H1 (cell line): ENCODE measurements at regions not wholly inside any gene's neighbourhood (a gene's known extent, or its start where the extent isn't known, plus 50 kb on each side); places are given as distances from the start of the nearest gene placed in this dataset.
"Not testable (repeated sequence)": the region's sequence is repeated elsewhere in the genome, so short reads cannot be mapped to it uniquely, and the experiment has no call there.

ENCODE experiments used
- CTCF ChIA-PET: fragments of 300-600 bp; sonication (Branson Sonifier 250); formaldehyde crosslinking; loops from one replicate; lab custom pipeline; 2021; ENCODE audit not compliant: partially characterized antibody; lab: Charles Lee
- POLR2A ChIA-PET: fragments of 300-600 bp; sonication (Branson Sonifier 250); formaldehyde crosslinking; loops from one replicate; lab custom pipeline; 2021; ENCODE audit warnings: inconsistent platforms; ENCODE audit not compliant: partially characterized antibody; lab: Charles Lee
- DNase-seq, 2 experiments: peaks; one replicate each; pipeline versions ENCODE4 v3.0.0 to v3.0.0-alpha.2; 2010 to 2022; ENCODE audit warnings: low spot score in 2 of 2, low read depth in 1 of 2, mixed read lengths in 1 of 2
- FAIRE-seq: peaks from 2 replicates; lab custom pipeline; 2011; peaks lifted over from hg19 to GRCh38; lab: Jason Lieb, UNC
- H2AFZ ChIP-seq: 2 replicates; pipeline ENCODE4 v1.8.1; 2012; ENCODE audit warnings: low read length, inconsistent platforms
- H2AK5ac ChIP-seq: 2 replicates; pipeline ENCODE4 v1.6.1; 2013; ENCODE audit warnings: low read depth, low read length
- H2BK120ac ChIP-seq: replicated peaks from 2 replicates; pipeline ENCODE3; 2013; ENCODE audit warnings: low read depth, low read length, inconsistent platforms
- H2BK12ac ChIP-seq: 2 replicates; pipeline ENCODE4 v1.6.1; 2013; ENCODE audit warnings: low read depth, low read length
- H2BK15ac ChIP-seq: 2 replicates; pipeline ENCODE4 v1.6.1; 2013; ENCODE audit warnings: low read length
- H2BK20ac ChIP-seq: 2 replicates; pipeline ENCODE4 v1.6.1; 2013; ENCODE audit warnings: low read length
- H2BK5ac ChIP-seq: 2 replicates; pipeline ENCODE4 v1.6.1; 2013; ENCODE audit warnings: low read depth, low read length
- H3K14ac ChIP-seq: 2 replicates; pipeline ENCODE4 v1.6.1; 2013; ENCODE audit warnings: inconsistent platforms; ENCODE audit not compliant: insufficient read length
- H3K18ac ChIP-seq: 2 replicates; pipeline ENCODE4 v1.6.1; 2013; ENCODE audit warnings: low read length; ENCODE audit errors: extremely low read depth
- H3K23ac ChIP-seq: 2 replicates; pipeline ENCODE4 v1.6.1; 2013; ENCODE audit warnings: inconsistent platforms; ENCODE audit not compliant: insufficient read length
- H3K23me2 ChIP-seq: 2 replicates; pipeline ENCODE4 v1.6.1; 2013; ENCODE audit warnings: low read depth, low read length
- H3K27ac ChIP-seq: 2 replicates; pipeline ENCODE4 v1.6.1; 2011; ENCODE audit warnings: low read depth, low read length, inconsistent platforms
- H3K27me3 ChIP-seq, 4 experiments: replicated peaks in 1 of 4; 1 replicate in 1 of 4; 2 replicates in 3 of 4; pipeline versions ENCODE4 v1.6.1 to v1.8.1; 2011 to 2013; ENCODE audit warnings: low read length in 3 of 4, mild to moderate bottlenecking in 3 of 4, inconsistent platforms in 2 of 4, mixed read lengths in 2 of 4, moderate library complexity in 1 of 4; ENCODE audit not compliant: control insufficient read depth in 3 of 4, insufficient read depth in 3 of 4; ENCODE audit errors: extremely low read depth in 1 of 4
- H3K36me3 ChIP-seq, 4 experiments: 2 replicates each; pipeline versions ENCODE4 v1.6.1 to v1.8.1; 2011 to 2013; ENCODE audit warnings: mild to moderate bottlenecking in 4 of 4, low read length in 3 of 4, moderate library complexity in 2 of 4, control low read depth in 1 of 4, inconsistent platforms in 1 of 4; ENCODE audit not compliant: insufficient read depth in 4 of 4, control insufficient read depth in 2 of 4
- H3K4ac ChIP-seq: replicated peaks from 2 replicates; pipeline ENCODE3; 2013; ENCODE audit warnings: low read length, low read depth, mixed read lengths, inconsistent platforms; ENCODE audit not compliant: insufficient read length
- H3K4me1 ChIP-seq, 4 experiments: replicated peaks in 1 of 4; 1 replicate in 1 of 4; 2 replicates in 3 of 4; pipeline versions ENCODE4 v1.6.1 to v1.8.1; 2011 to 2013; ENCODE audit warnings: low read length in 3 of 4, inconsistent platforms in 2 of 4, mixed read lengths in 1 of 4; ENCODE audit not compliant: insufficient read depth in 4 of 4, control insufficient read depth in 3 of 4
- H3K4me2 ChIP-seq, 2 experiments: 2 replicates each; pipeline versions ENCODE4 v1.6.1 to v1.8.1; 2011 to 2013; ENCODE audit warnings: low read depth in 2 of 2, low read length in 2 of 2, control low read depth in 1 of 2, inconsistent platforms in 1 of 2, mild to moderate bottlenecking in 1 of 2; ENCODE audit not compliant: insufficient read depth in 1 of 2
- H3K4me3 ChIP-seq, 4 experiments: fragments of 200-600, 300-600 bp in 1 of 4; sonication (generic), shearing (Covaris generic), sonication (Bioruptor Twin) in 1 of 4; 2 replicates each; pipeline versions ENCODE4 v1.5.1 to v1.8.1; 2011 to 2016; ENCODE audit warnings: low read length in 4 of 4, low read depth in 3 of 4, control low read depth in 2 of 4, inconsistent platforms in 2 of 4, mild to moderate bottlenecking in 2 of 4, mixed read lengths in 1 of 4, moderate library complexity in 1 of 4; ENCODE audit not compliant: insufficient read depth in 2 of 4; ENCODE audit errors: extremely low read depth in 1 of 4
- H3K56ac ChIP-seq: replicated peaks from 2 replicates; pipeline ENCODE3; 2013; ENCODE audit warnings: low read depth, mild to moderate bottlenecking, mixed read lengths, low read length, inconsistent platforms; ENCODE audit not compliant: insufficient read length
- H3K79me1 ChIP-seq: 2 replicates; pipeline ENCODE4 v1.6.1; 2013; ENCODE audit warnings: low read depth, low read length, control low read depth
- H3K79me2 ChIP-seq, 2 experiments: 2 replicates each; pipeline versions ENCODE4 v1.6.1 to v1.8.1; 2012 to 2013; ENCODE audit warnings: low read length in 2 of 2, mild to moderate bottlenecking in 2 of 2, inconsistent platforms in 1 of 2; ENCODE audit not compliant: insufficient read depth in 2 of 2, control insufficient read depth in 1 of 2
- H3K9ac ChIP-seq, 4 experiments: replicated peaks in 1 of 4; 1 replicate in 1 of 4; 2 replicates in 3 of 4; pipeline versions ENCODE4 v1.6.1 to v1.8.1; 2011 to 2013; ENCODE audit warnings: low read depth in 3 of 4, low read length in 3 of 4, control low read depth in 2 of 4, mild to moderate bottlenecking in 2 of 4, moderate library complexity in 2 of 4, inconsistent platforms in 1 of 4; ENCODE audit errors: extremely low read depth in 1 of 4
- H3K9me3 ChIP-seq, 2 experiments: 2 replicates each; pipeline versions ENCODE4 v1.6.1 to v1.8.1; 2012 to 2013; ENCODE audit warnings: mild to moderate bottlenecking in 2 of 2, moderate library complexity in 2 of 2, control low read depth in 1 of 2, inconsistent platforms in 1 of 2, low read depth in 1 of 2, low read length in 1 of 2, mixed read lengths in 1 of 2; ENCODE audit not compliant: insufficient read depth in 2 of 2
- H4K20me1 ChIP-seq, 2 experiments: replicated peaks in 1 of 2; 2 replicates each; pipeline versions ENCODE3 to v1.8.1; 2011 to 2013; ENCODE audit warnings: inconsistent platforms in 2 of 2, low read length in 2 of 2, mild to moderate bottlenecking in 1 of 2; ENCODE audit not compliant: insufficient read depth in 2 of 2, control insufficient read depth in 1 of 2
- H4K5ac ChIP-seq: 2 replicates; pipeline ENCODE4 v1.6.1; 2013; ENCODE audit warnings: low read length, low read depth, mixed read lengths, inconsistent platforms; ENCODE audit not compliant: insufficient read length
- H4K8ac ChIP-seq: 2 replicates; pipeline ENCODE4 v1.8.0; 2013; ENCODE audit warnings: mild to moderate bottlenecking, moderate library complexity, low read length, inconsistent platforms; ENCODE audit not compliant: insufficient read depth; ENCODE audit errors: extremely low read depth
- H4K91ac ChIP-seq: replicated peaks from 2 replicates; pipeline ENCODE3; 2013; ENCODE audit warnings: low read length, mixed read lengths, inconsistent platforms; ENCODE audit not compliant: insufficient read length
- BRCA1 ChIP-seq: IDR thresholded peaks from 2 replicates; pipeline ENCODE4 v1.6.1; 2012; ENCODE audit warnings: low read depth, low read length, improper control_type of control experiment
- CREB1 ChIP-seq: IDR thresholded peaks from 2 replicates; pipeline ENCODE4 v1.6.1; 2012; ENCODE audit warnings: inconsistent platforms
- CTBP2 ChIP-seq: IDR thresholded peaks from 2 replicates; pipeline ENCODE4 v1.7.0; 2011; ENCODE audit warnings: borderline replicate concordance, mild to moderate bottlenecking, moderate library complexity, mixed read lengths, low read length; ENCODE audit not compliant: insufficient read depth, insufficient read length
- KDM4A ChIP-seq: IDR thresholded peaks from one replicate; pipeline ENCODE4 v1.7.1; 2012; ENCODE audit warnings: low read depth, mild to moderate bottlenecking, moderate library complexity, low read length, inconsistent platforms; ENCODE audit not compliant: severe bottlenecking
- MAFK ChIP-seq: IDR thresholded peaks from 2 replicates; pipeline ENCODE4 v1.6.1; 2012; ENCODE audit warnings: low read depth, mild to moderate bottlenecking, improper control_type of control experiment, low read length
- POLR2AphosphoS5 ChIP-seq: IDR thresholded peaks from 2 replicates; pipeline ENCODE4 v1.6.1; 2011; ENCODE audit warnings: low read depth, low read length
- SP1 ChIP-seq: IDR thresholded peaks from 2 replicates; pipeline ENCODE4 v1.6.1; 2011; ENCODE audit warnings: low read depth, low read length
- ZNF274 ChIP-seq: IDR thresholded peaks from 2 replicates; pipeline ENCODE4 v1.7.0; 2012; ENCODE audit warnings: low read length, borderline replicate concordance; ENCODE audit errors: extremely low read depth
- WGBS, 2 experiments: shearing (Covaris generic) in 1 of 2; methylation state at CpG; one replicate each; pipeline versions ENCODE4 v1.1.6 to v1.1.7; 2013 to 2015; ENCODE audit warnings: low lambda C conversion rate in 2 of 2, mixed read lengths in 2 of 2, inconsistent platforms in 1 of 2, low coverage in 1 of 2, missing lambda C conversion rate in 1 of 2; ENCODE audit not compliant: insufficient replicate concordance in 2 of 2, insufficient coverage in 1 of 2, insufficient read length in 1 of 2; ENCODE audit errors: extremely low coverage in 1 of 2, missing lambda C conversion rate in 1 of 2; 5-methylcytosine and 5-hydroxymethylcytosine counted together

- no peak for TF ChIP-seq CTBP2
- TF ChIP-seq ZNF274, result no peak
- no peak for TF ChIP-seq CREB1
- no peak for TF ChIP-seq BRCA1
- no peak for TF ChIP-seq KDM4A
- no peak for TF ChIP-seq MAFK
- no peak for TF ChIP-seq POLR2AphosphoS5
- TF ChIP-seq SP1, result no peak
Measured at GRCh38 chr13:82458169-82458568, 1424.1 kb downstream of the SLITRK1 start (continued).

GRCh38 chr13:82457548-82457947 lies 1424.7 kb downstream of the SLITRK1 start:
- H3K18ac ChIP-seq, H2BK5ac ChIP-seq, H2AK5ac ChIP-seq, H3K36me3 ChIP-seq, H3K4ac ChIP-seq, H3K4me1 ChIP-seq, H2BK120ac ChIP-seq, H3K23me2 ChIP-seq, H2BK12ac ChIP-seq, H4K20me1 ChIP-seq, H2AFZ ChIP-seq, H3K14ac ChIP-seq, H4K8ac ChIP-seq, H3K4me3 ChIP-seq, H3K27ac ChIP-seq, H3K9ac ChIP-seq, FAIRE-seq, H4K91ac ChIP-seq, POLR2A ChIA-PET, DNase-seq, H3K23ac ChIP-seq, H3K79me2 ChIP-seq, H2BK15ac ChIP-seq, H3K4me2 ChIP-seq, H3K9me3 ChIP-seq, H3K56ac ChIP-seq, H4K5ac ChIP-seq, H2BK20ac ChIP-seq, H3K27me3 ChIP-seq, H3K79me1 ChIP-seq: not testable (repeated sequence)
- CTCF ChIA-PET, result interaction anchor here (0.7 kb wide), 1 partner anchor 527 kb away, joined by 3 read pairs; no protein-coding TSS in a partner anchor
- WGBS, 2 experiments, result 92% methylated on average over 13 of the region's 13 CpGs; no CpG with 5 or more reads in 1 of the 2 experiments
